Chondrocyte (in vitro differentiated cells): ENCODE measurements at regions not wholly inside any gene's neighbourhood (a gene's known extent, or its start where the extent isn't known, plus 50 kb on each side); places are given as distances from the start of the nearest gene placed in this dataset.
A peak's percentile ranks its signal among the peaks of the same experiment; 100 is the strongest.

Experiments
- DNase-seq: peaks from one replicate; pipeline ENCODE4 v3.0.0; 2021; ENCODE audit warnings: mixed read lengths, low spot score
- H3K27ac Mint-ChIP-seq: one replicate; pipeline ENCODE4 v1.8.0; 2021; ENCODE audit warnings: mild to moderate bottlenecking, moderate library complexity, mixed read lengths; ENCODE audit not compliant: unreplicated experiment
- H3K27me3 Mint-ChIP-seq: 2 replicates; pipeline ENCODE4 v1.8.0; 2021; ENCODE audit warnings: low read depth, mixed read lengths
- H3K36me3 Mint-ChIP-seq: 2 replicates; pipeline ENCODE4 v1.8.0; 2021; ENCODE audit warnings: low read depth, mixed read lengths
- H3K4me1 Mint-ChIP-seq: 2 replicates; pipeline ENCODE4 v1.8.0; 2021; ENCODE audit warnings: low read depth, mild to moderate bottlenecking, mixed read lengths
- H3K4me3 Mint-ChIP-seq: one replicate; pipeline ENCODE4 v1.8.0; 2021; ENCODE audit warnings: mild to moderate bottlenecking, moderate library complexity, mixed read lengths; ENCODE audit not compliant: unreplicated experiment
- H3K9me3 Mint-ChIP-seq: 2 replicates; pipeline ENCODE4 v1.8.0; 2021; ENCODE audit warnings: low read depth, mixed read lengths
- TF ChIP-seq, protein P1 (sequence below): fragments of 200-600 bp; sonication (generic); IDR thresholded peaks from 2 replicates; pipeline ENCODE4 v1.5.0; 2021; ENCODE audit warnings: antibody characterized with exemption, mild to moderate bottlenecking, moderate library complexity

DNA sequence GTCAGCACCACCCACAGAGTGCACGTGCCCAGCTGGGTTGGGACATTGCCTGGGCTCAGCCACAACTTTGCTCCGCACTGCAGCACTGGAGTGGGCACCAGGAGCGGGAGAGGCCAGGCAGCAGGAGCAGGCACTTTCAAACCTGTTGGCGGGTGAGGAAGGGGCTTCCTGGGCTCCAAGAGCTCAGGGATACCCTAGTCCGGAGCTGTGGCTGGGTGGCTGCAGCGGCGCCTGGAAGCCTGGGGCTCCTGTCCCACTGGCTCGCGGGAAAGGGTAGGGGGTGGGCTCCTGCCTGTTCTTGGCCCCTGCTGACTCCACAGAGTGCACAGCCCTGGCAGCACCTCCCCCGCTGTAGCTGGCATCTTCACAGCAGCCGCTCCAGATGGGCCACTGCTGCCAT is 417.6 kb upstream of the RGMA start:
- H3K27me3 Mint-ChIP-seq: no peaks in the 10 kb centered on the region
- no peak for DNase-seq
- H3K4me3 Mint-ChIP-seq: no peak overlapping the region
- H3K4me1 Mint-ChIP-seq: peaks cover 10% of the 10 kb centered on the region
- H3K9me3 Mint-ChIP-seq: peaks cover 14% of the 10 kb centered on the region
- no peak overlapping the region for H3K27ac Mint-ChIP-seq
- TF ChIP-seq, protein P1, sequence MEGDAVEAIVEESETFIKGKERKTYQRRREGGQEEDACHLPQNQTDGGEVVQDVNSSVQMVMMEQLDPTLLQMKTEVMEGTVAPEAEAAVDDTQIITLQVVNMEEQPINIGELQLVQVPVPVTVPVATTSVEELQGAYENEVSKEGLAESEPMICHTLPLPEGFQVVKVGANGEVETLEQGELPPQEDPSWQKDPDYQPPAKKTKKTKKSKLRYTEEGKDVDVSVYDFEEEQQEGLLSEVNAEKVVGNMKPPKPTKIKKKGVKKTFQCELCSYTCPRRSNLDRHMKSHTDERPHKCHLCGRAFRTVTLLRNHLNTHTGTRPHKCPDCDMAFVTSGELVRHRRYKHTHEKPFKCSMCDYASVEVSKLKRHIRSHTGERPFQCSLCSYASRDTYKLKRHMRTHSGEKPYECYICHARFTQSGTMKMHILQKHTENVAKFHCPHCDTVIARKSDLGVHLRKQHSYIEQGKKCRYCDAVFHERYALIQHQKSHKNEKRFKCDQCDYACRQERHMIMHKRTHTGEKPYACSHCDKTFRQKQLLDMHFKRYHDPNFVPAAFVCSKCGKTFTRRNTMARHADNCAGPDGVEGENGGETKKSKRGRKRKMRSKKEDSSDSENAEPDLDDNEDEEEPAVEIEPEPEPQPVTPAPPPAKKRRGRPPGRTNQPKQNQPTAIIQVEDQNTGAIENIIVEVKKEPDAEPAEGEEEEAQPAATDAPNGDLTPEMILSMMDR: no peak
- H3K36me3 Mint-ChIP-seq: no peaks in the 10 kb centered on the region

DNA sequence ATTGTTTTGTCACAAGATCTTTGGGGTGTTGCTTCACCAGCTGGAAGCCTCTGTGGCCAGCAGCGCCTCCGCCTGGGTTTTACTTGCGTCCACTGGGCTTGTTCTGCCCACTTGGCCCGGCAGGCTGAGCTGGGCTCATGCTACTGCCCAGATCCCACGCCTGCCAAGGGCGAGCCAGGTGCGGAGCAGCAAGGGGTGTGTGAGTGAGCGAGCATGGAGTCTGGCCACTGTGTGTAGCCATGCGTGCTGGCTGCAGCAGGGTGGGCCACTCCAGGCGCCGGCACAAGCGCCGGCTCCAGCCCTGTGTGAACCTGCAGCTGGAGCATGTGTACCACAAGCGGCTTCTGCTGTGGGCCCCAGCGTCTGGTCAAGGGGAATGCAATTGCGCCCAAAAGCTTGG is 416.5 kb upstream of the RGMA start:
- no peaks in the 10 kb centered on the region for H3K36me3 Mint-ChIP-seq
- TF ChIP-seq, protein P1: no peak
- H3K9me3 Mint-ChIP-seq: peaks cover 7% of the 10 kb centered on the region
- H3K4me1 Mint-ChIP-seq: peaks cover 21% of the 10 kb centered on the region
- H3K4me3 Mint-ChIP-seq: no peak overlapping the region
- H3K27me3 Mint-ChIP-seq: no peaks in the 10 kb centered on the region
- H3K27ac Mint-ChIP-seq: no peak overlapping the region
- no peak for DNase-seq

DNA sequence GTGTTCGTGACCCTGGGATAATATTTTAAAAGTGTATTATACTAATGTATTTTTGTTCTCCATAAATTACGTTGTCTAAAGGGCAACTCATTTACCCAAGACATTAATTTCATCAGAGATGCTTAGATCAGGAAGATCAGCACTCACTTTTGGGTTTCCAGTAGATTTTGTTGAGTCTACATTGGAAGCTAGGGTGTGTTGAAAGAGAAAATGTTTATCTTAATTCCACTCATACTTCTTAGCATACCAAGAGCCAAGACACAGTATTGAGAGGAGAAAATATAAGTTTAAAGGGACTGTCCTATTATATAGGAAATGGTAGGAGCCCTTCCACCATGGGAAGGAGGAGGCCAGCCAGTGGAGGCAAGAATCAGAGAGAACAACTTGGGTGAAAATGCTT is 412.9 kb upstream of the RGMA start:
- no peak overlapping the region for H3K4me3 Mint-ChIP-seq
- peaks cover 4% of the 10 kb centered on the region for H3K9me3 Mint-ChIP-seq
- no peaks in the 10 kb centered on the region for H3K36me3 Mint-ChIP-seq
- peak overlapping the region; percentile 64 for H3K27ac Mint-ChIP-seq
- peaks cover 57% of the 10 kb centered on the region for H3K4me1 Mint-ChIP-seq
- no peaks in the 10 kb centered on the region for H3K27me3 Mint-ChIP-seq
- no peak for DNase-seq
- TF ChIP-seq, protein P1: no peak

DNA sequence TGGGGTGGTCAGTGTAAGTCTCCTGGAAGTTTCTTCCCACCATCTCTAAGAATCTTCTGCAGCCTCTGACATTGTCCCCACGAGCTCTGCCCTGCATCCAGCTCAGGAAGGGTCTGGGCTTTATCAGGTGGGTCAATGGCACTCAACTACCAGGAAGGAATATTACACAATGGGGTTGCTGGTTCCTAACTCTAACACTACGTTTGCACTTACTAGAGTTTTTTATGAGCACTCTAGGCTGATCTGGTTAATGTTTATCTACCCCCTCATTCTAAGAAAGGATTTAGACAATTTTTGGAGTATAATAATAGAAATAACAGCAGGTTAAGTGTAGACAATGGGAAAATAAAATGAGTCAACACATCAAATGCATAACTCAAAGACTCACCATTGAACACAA is 411.1 kb upstream of the RGMA start:
- TF ChIP-seq, protein P1: no peak
- Mint-ChIP-seq H3K27me3 (no peaks in the 10 kb centered on the region), H3K36me3 (no peaks in the 10 kb centered on the region), H3K4me3 (no peak overlapping the region), H3K27ac (peak overlapping the region; percentile 14), H3K9me3 (peaks cover 4% of the 10 kb centered on the region), H3K4me1 (peaks cover 66% of the 10 kb centered on the region)
- DNase-seq: no peak

DNA sequence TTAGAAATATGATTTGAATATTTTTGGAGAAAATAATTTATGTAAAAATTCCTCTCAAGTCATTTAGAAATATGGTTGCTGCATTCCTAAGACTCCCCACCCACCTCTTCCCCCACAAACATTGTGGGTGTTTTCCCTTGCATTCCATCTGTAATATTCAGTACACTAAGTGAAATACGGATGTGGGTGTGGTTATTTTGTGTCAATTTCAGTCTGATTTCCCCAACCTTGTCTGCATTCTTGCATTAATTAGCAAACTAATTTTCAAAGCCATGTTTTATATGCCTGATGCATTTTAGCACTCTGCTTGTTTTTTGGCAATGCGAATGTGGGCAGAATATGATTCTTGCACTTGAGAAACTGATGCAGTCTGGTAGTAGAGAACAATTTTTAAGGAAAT is 408.3 kb upstream of the RGMA start:
- Mint-ChIP-seq H3K4me1 (peaks cover 73% of the 10 kb centered on the region), H3K4me3 (peak overlapping the region; percentile 7), H3K9me3 (peaks cover 4% of the 10 kb centered on the region), H3K36me3 (no peaks in the 10 kb centered on the region), H3K27me3 (no peaks in the 10 kb centered on the region), H3K27ac (peak overlapping the region; percentile 95)
- no peak for DNase-seq
- TF ChIP-seq, protein P1: no peak
